A673 (cell line): ENCODE measurements at regions not wholly inside any gene's neighbourhood (a gene's known extent, or its start where the extent isn't known, plus 50 kb on each side); places are given as distances from the start of the nearest gene placed in this dataset.

ENCODE experiments used
- BruUV-seq: library from RNA; stranded (reverse); fragments of 400-500 nt; replicated peaks from 2 replicates; lab custom pipeline; 2021; lab: Mats Ljungman, UMichigan
- CTCF ChIA-PET: fragments of 300-600 bp; sonication (Branson Sonifier 250); formaldehyde crosslinking; loops from one replicate; lab custom pipeline; 2022; ENCODE audit warnings: antibody characterized with exemption; lab: Charles Lee
- POLR2A ChIA-PET: fragments of 300-600 bp; sonication (Branson Sonifier 250); formaldehyde crosslinking; loops from one replicate; lab custom pipeline; 2022; ENCODE audit warnings: antibody characterized with exemption; ENCODE audit not compliant: low non-redundant PET; lab: Charles Lee
- DNase-seq: peaks from one replicate; pipeline ENCODE4 v3.0.0-alpha.2; 2015; ENCODE audit warnings: low spot score
- H3K27ac ChIP-seq: fragments of 200-600 bp; sonication (generic); 2 replicates; pipeline ENCODE4 v1.5.1; 2016; ENCODE audit warnings: mixed run types, low read depth, mild to moderate bottlenecking, mixed read lengths, antibody characterized with exemption, low read length; ENCODE audit not compliant: poor library complexity, severe bottlenecking
- H3K27me3 ChIP-seq: fragments of 200-600 bp; sonication (generic); replicated peaks from 2 replicates; pipeline ENCODE4 v1.6.1; 2017; ENCODE audit warnings: mixed run types, low read depth, mild to moderate bottlenecking, mixed read lengths, antibody characterized with exemption, low read length; ENCODE audit not compliant: insufficient read depth, poor library complexity
- H3K36me3 ChIP-seq: fragments of 200-600 bp; sonication (generic); 2 replicates; pipeline ENCODE4 v1.6.1; 2016; ENCODE audit warnings: mixed run types, mild to moderate bottlenecking, mixed read lengths, antibody characterized with exemption, low read length; ENCODE audit not compliant: insufficient read depth, poor library complexity, severe bottlenecking
- H3K4me1 ChIP-seq: fragments of 200-600 bp; sonication (generic); 2 replicates; pipeline ENCODE4 v1.6.1; 2017; ENCODE audit warnings: mixed run types, mild to moderate bottlenecking, mixed read lengths, antibody characterized with exemption, low read length; ENCODE audit not compliant: insufficient read depth, poor library complexity, severe bottlenecking
- H3K4me3 ChIP-seq: fragments of 200-600 bp; sonication (generic); 2 replicates; pipeline ENCODE4 v1.5.1; 2016; ENCODE audit warnings: low read depth, mixed run types, mild to moderate bottlenecking, mixed read lengths, low read length; ENCODE audit not compliant: poor library complexity, severe bottlenecking
- H3K9me3 ChIP-seq: fragments of 200-600 bp; sonication (generic); 2 replicates; pipeline ENCODE4 v1.6.1; 2016; ENCODE audit warnings: mixed run types, low read depth, mild to moderate bottlenecking, mixed read lengths, antibody characterized with exemption, low read length; ENCODE audit not compliant: poor library complexity, severe bottlenecking
- EZH2 ChIP-seq: fragments of 200-600 bp; sonication (generic); IDR thresholded peaks from 2 replicates; pipeline ENCODE4 v1.6.1; 2017; ENCODE audit warnings: borderline replicate concordance, low read depth, mild to moderate bottlenecking, mixed read lengths, antibody characterized with exemption, low read length; ENCODE audit not compliant: poor library complexity, severe bottlenecking
- intact Hi-C: fragments of 100-400 bp; cut with micrococcal nuclease; formaldehyde crosslinking; loops from one replicate; pipeline ENCODE4 v1.10.0; 2022; ENCODE audit not compliant: unreplicated experiment
- TF ChIP-seq, protein P1 (sequence below): fragments of 300-800, 200-600 bp; sonication (generic); conservative IDR thresholded peaks from 2 replicates; pipeline ENCODE4 v1.5.1; 2017; ENCODE audit warnings: low read depth, mild to moderate bottlenecking, antibody characterized with exemption, low read length, moderate library complexity, mixed read lengths

DNA sequence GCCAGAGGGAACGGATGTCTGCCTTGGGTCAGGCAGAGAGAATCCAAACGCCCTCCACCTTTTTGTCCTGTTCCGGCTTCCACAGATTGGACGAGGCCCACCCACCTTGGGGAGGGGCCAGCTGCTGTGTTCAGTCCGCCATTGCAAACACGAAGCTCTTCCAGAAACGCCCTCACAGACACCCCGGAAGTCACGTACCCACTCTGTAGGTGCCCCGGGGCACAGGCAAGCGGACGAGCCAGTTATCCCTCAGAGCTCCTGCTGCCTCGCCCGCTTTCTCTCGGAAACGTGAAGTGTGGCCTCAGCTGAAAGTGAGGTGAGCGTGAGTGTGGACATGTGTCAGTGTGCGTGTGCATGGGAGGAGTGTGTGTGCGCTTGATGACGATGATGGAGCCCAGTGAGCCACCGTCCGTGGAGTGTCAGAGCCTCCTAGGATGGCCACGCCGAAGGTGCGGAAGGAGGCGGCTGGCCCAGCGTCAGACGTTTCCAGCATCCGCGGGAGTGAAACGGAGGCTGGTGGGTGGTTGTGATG lies 869.2 kb downstream of the TBC1D22A start:
- no TSS peak for BruUV-seq
- Histone ChIP-seq H3K9me3 (no peaks in the 10 kb centered on the region), H3K27me3 (no peaks in the 10 kb centered on the region), H3K36me3 (no peaks in the 10 kb centered on the region), H3K4me1 (no peaks in the 10 kb centered on the region), H3K27ac (no peak overlapping the region), H3K4me3 (no peak overlapping the region)
- CTCF ChIA-PET, result no interaction called here
- intact Hi-C loops, result no loop called here
- no peak for DNase-seq
- TF ChIP-seq, protein P1, sequence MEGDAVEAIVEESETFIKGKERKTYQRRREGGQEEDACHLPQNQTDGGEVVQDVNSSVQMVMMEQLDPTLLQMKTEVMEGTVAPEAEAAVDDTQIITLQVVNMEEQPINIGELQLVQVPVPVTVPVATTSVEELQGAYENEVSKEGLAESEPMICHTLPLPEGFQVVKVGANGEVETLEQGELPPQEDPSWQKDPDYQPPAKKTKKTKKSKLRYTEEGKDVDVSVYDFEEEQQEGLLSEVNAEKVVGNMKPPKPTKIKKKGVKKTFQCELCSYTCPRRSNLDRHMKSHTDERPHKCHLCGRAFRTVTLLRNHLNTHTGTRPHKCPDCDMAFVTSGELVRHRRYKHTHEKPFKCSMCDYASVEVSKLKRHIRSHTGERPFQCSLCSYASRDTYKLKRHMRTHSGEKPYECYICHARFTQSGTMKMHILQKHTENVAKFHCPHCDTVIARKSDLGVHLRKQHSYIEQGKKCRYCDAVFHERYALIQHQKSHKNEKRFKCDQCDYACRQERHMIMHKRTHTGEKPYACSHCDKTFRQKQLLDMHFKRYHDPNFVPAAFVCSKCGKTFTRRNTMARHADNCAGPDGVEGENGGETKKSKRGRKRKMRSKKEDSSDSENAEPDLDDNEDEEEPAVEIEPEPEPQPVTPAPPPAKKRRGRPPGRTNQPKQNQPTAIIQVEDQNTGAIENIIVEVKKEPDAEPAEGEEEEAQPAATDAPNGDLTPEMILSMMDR, result no peak
- TF ChIP-seq EZH2, result no peak
- POLR2A ChIA-PET, result no interaction called here

- POLR2A ChIA-PET, result no interaction called here
- DNase-seq, result no peak
Measured at GRCh38 chr22:47630741-47631534, 868.5 kb downstream of the TBC1D22A start.

GRCh38 chr22:47629791-47630655 lies 867.6 kb downstream of the TBC1D22A start:
- no peak for DNase-seq
- CTCF ChIA-PET, result no interaction called here
- TF ChIP-seq EZH2, result no peak
- TF ChIP-seq, protein P1, result no peak
- Histone ChIP-seq H3K27me3 (no peaks in the 10 kb centered on the region), H3K36me3 (no peaks in the 10 kb centered on the region), H3K4me3 (no peak overlapping the region), H3K4me1 (no peaks in the 10 kb centered on the region), H3K9me3 (no peaks in the 10 kb centered on the region), H3K27ac (no peak overlapping the region)
- POLR2A ChIA-PET, result no interaction called here
- BruUV-seq, result no TSS peak
- intact Hi-C loops, result no loop called here

More at GRCh38 chr22:47630741-47631534, 868.5 kb downstream of the TBC1D22A start:
- BruUV-seq, result no TSS peak
- no peaks in the 10 kb centered on the region for H3K27me3 ChIP-seq
- no peaks in the 10 kb centered on the region for H3K4me1 ChIP-seq
- CTCF ChIA-PET, result no interaction called here
- intact Hi-C loops, result no loop called here
- TF ChIP-seq, protein P1, result no peak
- no peak for TF ChIP-seq EZH2
- no peaks in the 10 kb centered on the region for H3K9me3 ChIP-seq
- no peaks in the 10 kb centered on the region for H3K36me3 ChIP-seq
- no peak overlapping the region for H3K27ac ChIP-seq
- H3K4me3 ChIP-seq, result no peak overlapping the region
